Endothelial cell (in vitro differentiated cells): ENCODE measurements at regions not wholly inside any gene's neighbourhood (a gene's known extent, or its start where the extent isn't known, plus 50 kb on each side); places are given as distances from the start of the nearest gene placed in this dataset.

Experiments used
- DNase-seq: peaks from one replicate; pipeline ENCODE4 v3.0.0; 2021; ENCODE audit warnings: low spot score
- H3K27ac Mint-ChIP-seq: one replicate; pipeline ENCODE4 v1.8.0; 2021; ENCODE audit warnings: mixed read lengths, inconsistent platforms; ENCODE audit not compliant: unreplicated experiment
- H3K27me3 Mint-ChIP-seq: one replicate; pipeline ENCODE4 v1.8.0; 2021; ENCODE audit warnings: mild to moderate bottlenecking, moderate library complexity, mixed read lengths, inconsistent platforms; ENCODE audit not compliant: unreplicated experiment
- H3K36me3 Mint-ChIP-seq: one replicate; pipeline ENCODE4 v1.8.0; 2021; ENCODE audit warnings: mild to moderate bottlenecking, low read depth, mixed read lengths, inconsistent platforms; ENCODE audit not compliant: unreplicated experiment
- H3K4me1 Mint-ChIP-seq: one replicate; pipeline ENCODE4 v1.8.0; 2021; ENCODE audit warnings: mild to moderate bottlenecking, mixed read lengths, inconsistent platforms; ENCODE audit not compliant: unreplicated experiment
- H3K4me3 Mint-ChIP-seq: one replicate; pipeline ENCODE4 v1.8.0; 2021; ENCODE audit warnings: mild to moderate bottlenecking, mixed read lengths, inconsistent platforms; ENCODE audit not compliant: unreplicated experiment
- H3K9me3 Mint-ChIP-seq: one replicate; pipeline ENCODE4 v1.8.0; 2021; ENCODE audit warnings: mixed read lengths, inconsistent platforms; ENCODE audit not compliant: unreplicated experiment
- TF ChIP-seq, protein P1 (sequence below): fragments of 200-600 bp; sonication (generic); IDR thresholded peaks from one replicate; pipeline ENCODE4 v1.5.0; 2021; ENCODE audit warnings: antibody characterized with exemption; ENCODE audit not compliant: unreplicated experiment

DNA sequence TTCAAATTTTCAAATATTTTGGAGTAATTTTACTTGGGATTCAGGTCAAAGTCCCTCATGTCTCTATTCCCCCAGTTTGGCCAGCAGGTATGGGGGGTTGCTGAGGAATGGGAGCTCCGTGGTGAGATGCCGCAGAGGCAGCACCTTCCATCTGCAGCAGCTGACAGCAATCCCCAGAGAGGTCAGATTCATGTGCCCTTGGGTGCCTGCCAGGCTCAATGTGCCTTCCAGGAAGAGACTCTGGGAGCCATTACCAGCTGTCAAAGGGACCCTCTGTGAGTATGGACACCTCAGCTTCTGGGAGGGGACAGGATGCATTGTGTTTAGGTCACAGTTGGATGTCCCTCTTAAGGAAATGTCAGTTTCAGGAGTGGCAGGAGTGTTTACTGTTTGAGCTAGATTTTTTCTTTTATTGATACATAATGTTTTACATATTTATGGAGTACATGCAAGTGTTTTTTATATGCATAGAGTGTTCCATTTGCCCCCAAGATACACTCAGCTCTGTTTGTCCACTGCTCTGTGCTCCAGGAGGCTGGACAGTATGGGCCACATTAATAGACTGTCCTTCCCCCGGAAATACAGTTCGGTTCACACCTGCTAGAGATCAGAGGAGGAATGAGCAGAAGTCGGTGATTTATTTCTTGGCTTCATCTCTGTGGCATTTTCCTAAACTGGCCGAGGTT, 75.3 kb upstream of the GRB10 start:
- Mint-ChIP-seq H3K4me3 (no peak overlapping the region), H3K9me3 (no peaks in the 10 kb centered on the region), H3K4me1 (no peaks in the 10 kb centered on the region), H3K36me3 (peaks cover 4% of the 10 kb centered on the region), H3K27me3 (peaks cover 2% of the 10 kb centered on the region), H3K27ac (no peak overlapping the region)
- no peak for DNase-seq
- TF ChIP-seq, protein P1, sequence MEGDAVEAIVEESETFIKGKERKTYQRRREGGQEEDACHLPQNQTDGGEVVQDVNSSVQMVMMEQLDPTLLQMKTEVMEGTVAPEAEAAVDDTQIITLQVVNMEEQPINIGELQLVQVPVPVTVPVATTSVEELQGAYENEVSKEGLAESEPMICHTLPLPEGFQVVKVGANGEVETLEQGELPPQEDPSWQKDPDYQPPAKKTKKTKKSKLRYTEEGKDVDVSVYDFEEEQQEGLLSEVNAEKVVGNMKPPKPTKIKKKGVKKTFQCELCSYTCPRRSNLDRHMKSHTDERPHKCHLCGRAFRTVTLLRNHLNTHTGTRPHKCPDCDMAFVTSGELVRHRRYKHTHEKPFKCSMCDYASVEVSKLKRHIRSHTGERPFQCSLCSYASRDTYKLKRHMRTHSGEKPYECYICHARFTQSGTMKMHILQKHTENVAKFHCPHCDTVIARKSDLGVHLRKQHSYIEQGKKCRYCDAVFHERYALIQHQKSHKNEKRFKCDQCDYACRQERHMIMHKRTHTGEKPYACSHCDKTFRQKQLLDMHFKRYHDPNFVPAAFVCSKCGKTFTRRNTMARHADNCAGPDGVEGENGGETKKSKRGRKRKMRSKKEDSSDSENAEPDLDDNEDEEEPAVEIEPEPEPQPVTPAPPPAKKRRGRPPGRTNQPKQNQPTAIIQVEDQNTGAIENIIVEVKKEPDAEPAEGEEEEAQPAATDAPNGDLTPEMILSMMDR = no peak

DNA sequence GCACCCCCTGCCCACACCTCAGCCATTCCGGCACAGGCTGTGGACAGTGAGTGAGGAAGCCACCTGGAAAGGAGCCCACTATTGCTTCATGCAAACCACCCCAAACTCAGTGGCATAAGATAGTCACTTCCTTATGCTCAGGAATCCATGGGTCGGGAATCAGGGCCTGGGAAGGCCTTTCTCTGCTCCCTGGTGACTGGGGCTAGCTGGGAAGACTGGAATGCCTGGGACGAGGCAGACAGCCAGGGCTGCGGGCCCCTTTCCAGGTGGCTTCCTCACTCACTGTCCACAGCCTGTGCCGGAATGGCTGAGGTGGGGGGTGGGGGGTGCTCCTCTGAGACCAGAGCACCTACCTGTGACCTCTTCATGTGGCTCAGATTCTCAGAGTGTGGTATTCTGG, 74.1 kb upstream of the GRB10 start:
- Mint-ChIP-seq H3K9me3 (no peaks in the 10 kb centered on the region), H3K27me3 (peaks cover 2% of the 10 kb centered on the region), H3K4me3 (no peak overlapping the region), H3K36me3 (peaks cover 4% of the 10 kb centered on the region), H3K27ac (no peak overlapping the region), H3K4me1 (no peaks in the 10 kb centered on the region)
- no peak for DNase-seq
- TF ChIP-seq, protein P1 = no peak

DNA sequence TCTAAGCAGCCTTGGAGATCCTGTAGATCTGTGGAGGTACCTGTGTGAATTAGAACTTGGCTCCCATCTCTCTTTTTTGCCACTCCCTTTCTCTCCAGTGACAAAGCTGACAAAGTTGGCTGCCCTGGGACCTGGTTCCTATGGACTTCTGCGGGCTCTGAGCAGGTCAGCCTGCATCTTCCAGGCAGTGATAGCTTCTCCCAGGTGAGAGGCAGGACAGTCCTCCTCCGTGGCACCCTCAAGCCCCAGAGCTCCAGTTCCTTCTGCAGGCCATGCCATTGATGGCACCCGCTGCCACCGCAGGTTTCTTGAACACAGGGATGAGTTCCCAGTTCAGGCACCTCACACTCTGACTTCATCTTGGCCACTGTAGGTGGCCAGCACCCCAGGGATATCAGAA, 73.5 kb upstream of the GRB10 start:
- Mint-ChIP-seq H3K27me3 (peaks cover 2% of the 10 kb centered on the region), H3K4me3 (no peak overlapping the region), H3K27ac (no peak overlapping the region), H3K36me3 (peaks cover 4% of the 10 kb centered on the region), H3K4me1 (no peaks in the 10 kb centered on the region), H3K9me3 (no peaks in the 10 kb centered on the region)
- no peak for DNase-seq
- TF ChIP-seq, protein P1 = no peak

DNA sequence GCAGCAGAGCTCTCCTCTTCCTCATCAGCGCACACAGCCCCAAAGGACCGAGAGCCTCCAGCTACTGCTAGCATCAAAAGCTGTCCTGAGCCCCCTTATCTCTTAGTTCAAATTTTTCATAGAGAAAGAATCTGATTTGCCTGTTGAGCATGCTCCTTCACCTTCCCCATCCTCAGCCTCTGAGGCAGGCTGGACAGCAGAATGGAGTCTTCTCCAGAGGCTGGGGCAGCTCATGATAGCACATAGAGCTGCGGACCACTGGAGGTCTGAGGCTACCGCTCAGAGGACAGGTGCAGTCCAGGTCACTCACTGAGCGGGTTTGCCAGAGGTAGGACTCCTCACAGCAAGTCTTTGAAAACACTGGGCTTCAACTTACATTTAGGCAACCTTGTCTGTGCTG, 72.8 kb upstream of the GRB10 start:
- no peak for DNase-seq
- H3K4me3 Mint-ChIP-seq = no peak overlapping the region
- no peaks in the 10 kb centered on the region for H3K9me3 Mint-ChIP-seq
- TF ChIP-seq, protein P1 = no peak
- peaks cover 4% of the 10 kb centered on the region for H3K36me3 Mint-ChIP-seq
- no peaks in the 10 kb centered on the region for H3K4me1 Mint-ChIP-seq
- peaks cover 2% of the 10 kb centered on the region for H3K27me3 Mint-ChIP-seq
- H3K27ac Mint-ChIP-seq = no peak overlapping the region

DNA sequence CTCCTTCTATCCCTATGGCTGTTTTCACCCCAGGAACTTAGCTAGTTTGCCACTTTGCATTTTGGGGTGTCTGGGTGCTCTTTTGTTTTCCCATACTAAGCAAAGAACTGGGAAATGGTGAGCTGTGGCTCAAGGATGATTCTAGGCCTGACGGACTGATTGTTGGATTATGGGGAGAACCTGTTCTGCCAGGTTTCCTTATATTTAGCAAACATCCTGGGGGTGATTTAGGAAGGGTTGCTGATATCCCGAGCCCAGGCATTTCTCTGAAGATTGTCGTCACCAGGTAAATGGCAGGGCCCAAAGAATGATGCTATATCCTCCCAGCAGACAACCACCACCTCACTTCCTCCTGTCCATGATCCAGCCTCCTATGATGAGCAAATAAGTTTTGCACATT, 72.1 kb upstream of the GRB10 start:
- TF ChIP-seq, protein P1 = no peak
- no peaks in the 10 kb centered on the region for H3K9me3 Mint-ChIP-seq
- no peak for DNase-seq
- no peaks in the 10 kb centered on the region for H3K4me1 Mint-ChIP-seq
- H3K4me3 Mint-ChIP-seq = no peak overlapping the region
- H3K27ac Mint-ChIP-seq = no peak overlapping the region
- peaks cover 4% of the 10 kb centered on the region for H3K36me3 Mint-ChIP-seq
- peaks cover 5% of the 10 kb centered on the region for H3K27me3 Mint-ChIP-seq
